HEK293 (cell line): ENCODE measurements at regions not wholly inside any gene's neighbourhood (a gene's known extent, or its start where the extent isn't known, plus 50 kb on each side); places are given as distances from the start of the nearest gene placed in this dataset.

Experiments
- CTCF ChIA-PET: fragments of 350-600 bp; formaldehyde crosslinking; extraction: SDS; loops from one replicate; lab custom pipeline; 2021; ENCODE audit warnings: antibody characterized with exemption; lab: Yijun Ruan, JAX
- POLR2A ChIA-PET: fragments of 300-600 bp; formaldehyde crosslinking; extraction: SDS; loops from one replicate; lab custom pipeline; 2020; ENCODE audit warnings: antibody characterized with exemption, inconsistent platforms; lab: Yijun Ruan, JAX
- H3K27ac ChIP-seq: fragments of 200-500 bp; sonication (Bioruptor generic); 2 replicates; pipeline ENCODE4 v1.5.1; 2014; ENCODE audit warnings: low read depth, low read length, control low read depth, inconsistent platforms; ENCODE audit errors: extremely low read depth
- H3K36me3 ChIP-seq, 2 experiments: fragments of 200-500 bp in 1 of 2; sonication (Bioruptor generic) in 1 of 2; 1 replicate in 1 of 2; 2 replicates in 1 of 2; pipeline ENCODE4 v1.5.1; 2014 to 2017; ENCODE audit warnings: inconsistent platforms in 2 of 2, low read length in 2 of 2; ENCODE audit not compliant: control insufficient read depth in 2 of 2, insufficient read depth in 1 of 2
- H3K4me1 ChIP-seq: fragments of 200-500 bp; sonication (Bioruptor generic); 2 replicates; pipeline ENCODE4 v1.5.1; 2014; ENCODE audit warnings: mild to moderate bottlenecking, low read length, inconsistent platforms; ENCODE audit not compliant: control insufficient read depth, insufficient read depth
- H3K4me3 ChIP-seq: 2 replicates; pipeline ENCODE4 v1.5.1; 2011; ENCODE audit warnings: low read depth, mild to moderate bottlenecking, control low read depth, low read length, moderate library complexity
- H3K9me3 ChIP-seq: fragments of 200-500 bp; sonication (Bioruptor generic); 2 replicates; pipeline ENCODE4 v1.5.1; 2014; ENCODE audit warnings: low read depth, low read length, inconsistent platforms; ENCODE audit not compliant: control insufficient read depth, insufficient read depth
- GFI1B ChIP-seq: fragments of 450-650 bp; formaldehyde crosslinking; IDR thresholded peaks from 2 replicates; pipeline ENCODE4 v1.5.1; 2016; ENCODE audit warnings: missing biosample characterization, missing genetic modification characterization
- PRDM6 ChIP-seq: fragments of 450-650 bp; formaldehyde crosslinking; IDR thresholded peaks from 2 replicates; pipeline ENCODE4 v1.5.1; 2017; ENCODE audit warnings: missing biosample characterization, missing genetic modification characterization
- SCRT2 ChIP-seq: fragments of 450-650 bp; formaldehyde crosslinking; IDR thresholded peaks from 2 replicates; pipeline ENCODE4 v1.5.1; 2016; ENCODE audit warnings: missing biosample characterization, missing genetic modification characterization
- ZBTB11 ChIP-seq: fragments of 450-650 bp; formaldehyde crosslinking; conservative IDR thresholded peaks from 2 replicates; pipeline ENCODE4 v1.5.1; 2016; ENCODE audit warnings: low read depth, missing biosample characterization, missing genetic modification characterization
- ZEB2 ChIP-seq: fragments of 450-650 bp; formaldehyde crosslinking; IDR thresholded peaks from 2 replicates; pipeline ENCODE4 v1.5.1; 2016; ENCODE audit warnings: missing biosample characterization, missing genetic modification characterization
- ZFP41 ChIP-seq: fragments of 450-650 bp; formaldehyde crosslinking; IDR thresholded peaks from 2 replicates; pipeline ENCODE4 v1.5.1; 2016; ENCODE audit warnings: missing biosample characterization, missing genetic modification characterization, borderline replicate concordance
- ZNF112 ChIP-seq: fragments of 450-650 bp; formaldehyde crosslinking; IDR thresholded peaks from 2 replicates; pipeline ENCODE4 v1.5.0; 2017; ENCODE audit warnings: missing biosample characterization, missing genetic modification characterization
- ZNF138 ChIP-seq: fragments of 450-650 bp; formaldehyde crosslinking; IDR thresholded peaks from 2 replicates; pipeline ENCODE4 v1.5.1; 2016; ENCODE audit warnings: missing biosample characterization, missing genetic modification characterization, borderline replicate concordance
- ZNF169 ChIP-seq: fragments of 450-650 bp; formaldehyde crosslinking; IDR thresholded peaks from 2 replicates; pipeline ENCODE4 v1.5.1; 2016; ENCODE audit warnings: missing biosample characterization, missing genetic modification characterization
- ZNF2 ChIP-seq: fragments of 450-650 bp; formaldehyde crosslinking; IDR thresholded peaks from 2 replicates; pipeline ENCODE4 v1.5.1; 2016; ENCODE audit warnings: missing biosample characterization, missing genetic modification characterization
- ZNF24 ChIP-seq: fragments of 450-650 bp; formaldehyde crosslinking; IDR thresholded peaks from 2 replicates; pipeline ENCODE4 v1.5.1; 2016; ENCODE audit warnings: missing biosample characterization, missing genetic modification characterization
- ZNF324 ChIP-seq: fragments of 450-650 bp; formaldehyde crosslinking; IDR thresholded peaks from 2 replicates; pipeline ENCODE4 v1.5.1; 2016; ENCODE audit warnings: missing biosample characterization, missing genetic modification characterization
- ZNF391 ChIP-seq: fragments of 450-650 bp; formaldehyde crosslinking; IDR thresholded peaks from 2 replicates; pipeline ENCODE4 v1.5.1; 2016; ENCODE audit warnings: low read depth, missing biosample characterization, missing genetic modification characterization, borderline replicate concordance
- ZNF473 ChIP-seq: fragments of 450-650 bp; formaldehyde crosslinking; IDR thresholded peaks from 2 replicates; pipeline ENCODE4 v1.5.1; 2017; ENCODE audit warnings: missing biosample characterization, missing genetic modification characterization
- ZNF513 ChIP-seq: fragments of 450-650 bp; IDR thresholded peaks from 2 replicates; pipeline ENCODE4 v1.5.1; 2018; ENCODE audit warnings: missing biosample characterization, missing genetic modification characterization
- ZNF529 ChIP-seq: fragments of 450-650 bp; formaldehyde crosslinking; IDR thresholded peaks from 2 replicates; pipeline ENCODE4 v1.5.1; 2017; ENCODE audit warnings: missing genetic modification characterization, missing biosample characterization; ENCODE audit not compliant: insufficient replicate concordance
- ZNF549 ChIP-seq: fragments of 450-650 bp; IDR thresholded peaks from 2 replicates; pipeline ENCODE4 v1.5.1; 2018; ENCODE audit warnings: missing biosample characterization, missing genetic modification characterization, mild to moderate bottlenecking, inconsistent platforms, moderate library complexity
- ZNF571 ChIP-seq: fragments of 450-650 bp; formaldehyde crosslinking; IDR thresholded peaks from 2 replicates; pipeline ENCODE4 v1.5.0; 2017; ENCODE audit warnings: missing biosample characterization, missing genetic modification characterization
- ZNF660 ChIP-seq: fragments of 450-650 bp; IDR thresholded peaks from 2 replicates; pipeline ENCODE4 v1.5.1; 2018; ENCODE audit warnings: missing biosample characterization, mild to moderate bottlenecking, missing genetic modification characterization
- ZNF707 ChIP-seq: fragments of 450-650 bp; formaldehyde crosslinking; IDR thresholded peaks from 2 replicates; pipeline ENCODE4 v1.5.1; 2016; ENCODE audit warnings: missing biosample characterization, missing genetic modification characterization
- ZSCAN30 ChIP-seq: fragments of 450-650 bp; IDR thresholded peaks from 2 replicates; pipeline ENCODE4 v1.5.1; 2018; ENCODE audit warnings: missing biosample characterization, mild to moderate bottlenecking, missing genetic modification characterization, moderate library complexity
- TF ChIP-seq, protein P1 (sequence below): fragments of 450-650 bp; formaldehyde crosslinking; IDR thresholded peaks from 2 replicates; pipeline ENCODE4 v1.5.1; 2016; ENCODE audit warnings: missing biosample characterization, missing genetic modification characterization, low read depth
- TF ChIP-seq, protein P2 (sequence below): fragments of 450-650 bp; formaldehyde crosslinking; IDR thresholded peaks from 2 replicates; pipeline ENCODE4 v1.5.1; 2016; ENCODE audit warnings: missing biosample characterization, missing genetic modification characterization

DNA sequence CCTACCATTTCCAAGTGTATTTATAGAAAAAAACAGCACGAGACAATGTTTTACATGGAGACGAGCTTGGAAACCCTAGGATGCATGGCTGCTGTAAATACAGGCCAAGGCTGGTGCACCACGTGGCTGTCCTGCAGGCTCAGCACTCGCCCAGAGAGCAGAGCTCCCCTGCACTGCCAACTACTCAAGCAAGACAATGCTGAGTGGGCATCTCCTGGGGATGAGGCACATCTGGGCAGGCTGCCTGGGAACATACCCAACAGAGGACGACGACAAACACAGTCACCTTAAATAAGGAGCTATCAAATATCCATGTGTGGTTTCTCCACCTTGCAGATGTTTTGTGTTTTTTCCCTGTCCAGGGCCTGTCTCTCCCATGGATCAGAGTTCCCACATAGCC is 128.3 kb upstream of the PRMT8 start:
- Histone ChIP-seq H3K4me1 (no peaks in the 10 kb centered on the region; the same call in 1 of the 2 replicates), H3K9me3 (no peaks in the 10 kb centered on the region), H3K4me3 (no peak overlapping the region), H3K27ac (no peak overlapping the region), H3K36me3 (no peaks in the 10 kb centered on the region)
- ChIA-PET CTCF (interaction anchor here (0.6 kb wide), 1 partner anchor 458 kb away, joined by 3 read pairs; no protein-coding TSS in a partner anchor), POLR2A (no interaction called here)
- no peak for TF ChIP-seq ZNF324 (tag by site-specific recombination)
- TF ChIP-seq ZNF112 (tag by site-specific recombination): no peak
- no peak for TF ChIP-seq ZNF2
- no peak for TF ChIP-seq ZNF169 (tag by site-specific recombination)
- TF ChIP-seq ZNF24 (tag by site-specific recombination): no peak
- no peak for TF ChIP-seq ZNF571 (tag by site-specific recombination)
- TF ChIP-seq ZNF660 (tag by site-specific recombination): no peak
- TF ChIP-seq ZNF707 (tag by site-specific recombination): no peak
- TF ChIP-seq ZNF529: no peak

GRCh38 chr12:3363608-3364007 is 127.4 kb upstream of the PRMT8 start:
- no peak for TF ChIP-seq ZBTB11 (tag by site-specific recombination)
- no peak for TF ChIP-seq ZNF391
- TF ChIP-seq ZNF513 (tag by site-specific recombination): no peak
- no peak for TF ChIP-seq ZEB2 (tag by site-specific recombination)
- no peak for TF ChIP-seq GFI1B
- TF ChIP-seq ZNF473: no peak
- no peak for TF ChIP-seq SCRT2 (tag by site-specific recombination)
- no peak for TF ChIP-seq ZNF138 (tag by site-specific recombination)
- Histone ChIP-seq H3K9me3 (no peaks in the 10 kb centered on the region), H3K4me1 (no peaks in the 10 kb centered on the region; the same call in 1 of the 2 replicates), H3K27ac (no peak overlapping the region), H3K4me3 (no peak overlapping the region), H3K36me3 (no peaks in the 10 kb centered on the region)
- POLR2A ChIA-PET: no interaction called here
- CTCF ChIA-PET: interaction anchor here (0.7 to 1.2 kb wide), 3 partner anchors 46 to 424 kb away, joined by 3 to 5 read pairs (median 3); no protein-coding TSS in a partner anchor

GRCh38 chr12:3364226-3364625 is 126.8 kb upstream of the PRMT8 start:
- Histone ChIP-seq H3K4me3 (no peak overlapping the region), H3K27ac (no peak overlapping the region), H3K36me3 (no peaks in the 10 kb centered on the region), H3K4me1 (no peaks in the 10 kb centered on the region; the same call in 1 of the 2 replicates), H3K9me3 (no peaks in the 10 kb centered on the region)
- ChIA-PET POLR2A (no interaction called here), CTCF (interaction anchor here (0.6 to 1.5 kb wide), 4 partner anchors 25 to 424 kb away, joined by 3 to 6 read pairs (median 3); no protein-coding TSS in a partner anchor)
- TF ChIP-seq, protein P1, sequence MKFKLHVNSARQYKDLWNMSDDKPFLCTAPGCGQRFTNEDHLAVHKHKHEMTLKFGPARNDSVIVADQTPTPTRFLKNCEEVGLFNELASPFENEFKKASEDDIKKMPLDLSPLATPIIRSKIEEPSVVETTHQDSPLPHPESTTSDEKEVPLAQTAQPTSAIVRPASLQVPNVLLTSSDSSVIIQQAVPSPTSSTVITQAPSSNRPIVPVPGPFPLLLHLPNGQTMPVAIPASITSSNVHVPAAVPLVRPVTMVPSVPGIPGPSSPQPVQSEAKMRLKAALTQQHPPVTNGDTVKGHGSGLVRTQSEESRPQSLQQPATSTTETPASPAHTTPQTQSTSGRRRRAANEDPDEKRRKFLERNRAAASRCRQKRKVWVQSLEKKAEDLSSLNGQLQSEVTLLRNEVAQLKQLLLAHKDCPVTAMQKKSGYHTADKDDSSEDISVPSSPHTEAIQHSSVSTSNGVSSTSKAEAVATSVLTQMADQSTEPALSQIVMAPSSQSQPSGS (tag by site-specific recombination): no peak
- 0 out of 2 replicates have a peak, but pooled peaks have one; percentile 12 for TF ChIP-seq ZSCAN30 (tag by site-specific recombination)
- no peak for TF ChIP-seq ZNF549 (tag by site-specific recombination)
- no peak for TF ChIP-seq PRDM6
- TF ChIP-seq ZFP41 (tag by site-specific recombination): no peak
- TF ChIP-seq, protein P2, sequence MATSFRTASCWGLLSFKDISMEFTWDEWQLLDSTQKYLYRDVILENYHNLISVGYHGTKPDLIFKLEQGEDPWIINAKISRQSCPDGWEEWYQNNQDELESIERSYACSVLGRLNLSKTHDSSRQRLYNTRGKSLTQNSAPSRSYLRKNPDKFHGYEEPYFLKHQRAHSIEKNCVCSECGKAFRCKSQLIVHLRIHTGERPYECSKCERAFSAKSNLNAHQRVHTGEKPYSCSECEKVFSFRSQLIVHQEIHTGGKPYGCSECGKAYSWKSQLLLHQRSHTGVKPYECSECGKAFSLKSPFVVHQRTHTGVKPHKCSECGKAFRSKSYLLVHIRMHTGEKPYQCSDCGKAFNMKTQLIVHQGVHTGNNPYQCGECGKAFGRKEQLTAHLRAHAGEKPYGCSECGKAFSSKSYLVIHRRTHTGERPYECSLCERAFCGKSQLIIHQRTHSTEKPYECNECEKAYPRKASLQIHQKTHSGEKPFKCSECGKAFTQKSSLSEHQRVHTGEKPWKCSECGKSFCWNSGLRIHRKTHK (tag by site-specific recombination): no peak
